Endothelial cell of umbilical vein (primary cell): ENCODE measurements at regions not wholly inside any gene's neighbourhood (a gene's known extent, or its start where the extent isn't known, plus 50 kb on each side); places are given as distances from the start of the nearest gene placed in this dataset.

Experiments used
- BruUV-seq: library from RNA; stranded (reverse); fragments of 400-500 nt; replicated peaks from 2 replicates; lab custom pipeline; 2021; lab: Mats Ljungman, UMichigan
- CTCF ChIA-PET: fragments of 300-600, 350-600 bp; sonication (Branson Sonifier 250); formaldehyde crosslinking; loops from one replicate; lab custom pipeline; 2021; ENCODE audit warnings: antibody characterized with exemption, inconsistent platforms; lab: Charles Lee
- POLR2A ChIA-PET: fragments of 300-600, 350-600 bp; sonication (Branson Sonifier 250); formaldehyde crosslinking; loops from one replicate; lab custom pipeline; 2021; ENCODE audit warnings: antibody characterized with exemption, inconsistent platforms; lab: Charles Lee
- DNase-seq: peaks from one replicate; pipeline ENCODE4 v3.0.0-alpha.2; 2011; ENCODE audit warnings: low read depth, low spot score
- FAIRE-seq: peaks from 2 replicates; lab custom pipeline; 2011; peaks lifted over from hg19 to GRCh38; lab: Jason Lieb, UNC
- H2AFZ ChIP-seq: 2 replicates; pipeline ENCODE4 v1.6.0; 2012; ENCODE audit warnings: low read depth, low read length, control low read depth, inconsistent platforms
- H3K27ac ChIP-seq: 2 replicates; pipeline ENCODE4 v1.5.1; 2011; ENCODE audit warnings: low read depth, mild to moderate bottlenecking, control low read depth, low read length, moderate library complexity; ENCODE audit not compliant: insufficient read depth
- H3K27me3 ChIP-seq, 2 experiments: 2 replicates each; pipeline versions ENCODE4 v1.6.0 to v1.6.1; 2011; ENCODE audit warnings: low read length in 2 of 2, mixed read lengths in 1 of 2; ENCODE audit not compliant: control insufficient read depth in 2 of 2, insufficient read depth in 2 of 2
- H3K36me3 ChIP-seq, 2 experiments: 2 replicates in 1 of 2; 3 replicates in 1 of 2; pipeline ENCODE4 v1.5.1; 2011; ENCODE audit warnings: low read length in 2 of 2, mild to moderate bottlenecking in 1 of 2, moderate library complexity in 1 of 2; ENCODE audit not compliant: control insufficient read depth in 2 of 2, insufficient read depth in 2 of 2; ENCODE audit errors: extremely low read depth in 1 of 2
- H3K4me1 ChIP-seq: 3 replicates; pipeline ENCODE4 v1.5.1; 2011; ENCODE audit warnings: mild to moderate bottlenecking, low read length; ENCODE audit not compliant: control insufficient read depth, insufficient read depth; ENCODE audit errors: extremely low read depth
- H3K4me2 ChIP-seq: 2 replicates; pipeline ENCODE4 v1.6.1; 2011; ENCODE audit warnings: low read length, control low read depth, mixed read lengths; ENCODE audit not compliant: insufficient read depth
- H3K4me3 ChIP-seq, 3 experiments: fragments of 200-600 bp in 1 of 3; sonication (generic), shearing (Covaris generic) in 1 of 3; replicated peaks in 1 of 3; 2 replicates each; pipeline ENCODE4 v1.5.1; 2011 to 2016; ENCODE audit warnings: control low read depth in 3 of 3, low read length in 3 of 3, mild to moderate bottlenecking in 2 of 3, inconsistent platforms in 1 of 3, low read depth in 1 of 3, moderate library complexity in 1 of 3; ENCODE audit not compliant: insufficient read depth in 1 of 3
- H3K79me2 ChIP-seq: 2 replicates; pipeline ENCODE4 v1.6.0; 2012; ENCODE audit warnings: low read length, inconsistent platforms; ENCODE audit not compliant: control insufficient read depth, insufficient read depth
- H3K9ac ChIP-seq: replicated peaks from 2 replicates; pipeline ENCODE3; 2011; ENCODE audit warnings: low read length, control low read depth; ENCODE audit not compliant: insufficient read depth; ENCODE audit errors: extremely low read depth
- H3K9me1 ChIP-seq: replicated peaks from 3 replicates; pipeline ENCODE4 v1.6.0; 2011; ENCODE audit warnings: mild to moderate bottlenecking, low read length; ENCODE audit not compliant: control insufficient read depth, insufficient read depth; ENCODE audit errors: extremely low read depth
- H3K9me3 ChIP-seq: replicated peaks from 2 replicates; pipeline ENCODE4 v1.5.1; 2012; ENCODE audit warnings: low read length, inconsistent platforms; ENCODE audit not compliant: control insufficient read depth, insufficient read depth
- H4K20me1 ChIP-seq: replicated peaks from 2 replicates; pipeline ENCODE3; 2011; ENCODE audit warnings: mild to moderate bottlenecking, low read length; ENCODE audit not compliant: control insufficient read depth, insufficient read depth; ENCODE audit errors: extremely low read depth
- CTCF ChIP-seq, 2 donors: IDR thresholded peaks; 1 replicate in 1 of 2; 2 replicates in 1 of 2; pipeline ENCODE4 v1.5.1; 2011; ENCODE audit warnings: low read length in 2 of 2, mild to moderate bottlenecking in 2 of 2, moderate library complexity in 2 of 2, control low read depth in 1 of 2, inconsistent platforms in 1 of 2, low read depth in 1 of 2; ENCODE audit not compliant: insufficient read depth in 1 of 2; ENCODE audit errors: extremely low read depth in 1 of 2
- EZH2 ChIP-seq: IDR thresholded peaks from 2 replicates; pipeline ENCODE4 v1.6.1; 2012; ENCODE audit warnings: borderline replicate concordance, low read depth, mild to moderate bottlenecking, moderate library complexity, low read length, inconsistent platforms; ENCODE audit not compliant: severe bottlenecking
- FOS ChIP-seq: IDR thresholded peaks from 2 replicates; pipeline ENCODE4 v1.6.1; 2011; ENCODE audit warnings: mild to moderate bottlenecking, low read length, moderate library complexity, borderline replicate concordance; ENCODE audit not compliant: insufficient read depth
- GATA2 ChIP-seq: IDR thresholded peaks from 2 replicates; pipeline ENCODE4 v1.7.0; 2011; ENCODE audit warnings: low read depth, mild to moderate bottlenecking, moderate library complexity, mixed read lengths, low read length; ENCODE audit not compliant: insufficient read length, insufficient read depth
- JUN ChIP-seq: IDR thresholded peaks from 2 replicates; pipeline ENCODE4 v1.6.1; 2011; ENCODE audit warnings: borderline replicate concordance, low read depth; ENCODE audit not compliant: insufficient read length, insufficient read depth
- POLR2A ChIP-seq: IDR thresholded peaks from 2 replicates; pipeline ENCODE4 v1.6.1; 2012; ENCODE audit warnings: low read depth, mild to moderate bottlenecking, control low read depth, low read length
- POLR2AphosphoS5 ChIP-seq: IDR thresholded peaks from 2 replicates; pipeline ENCODE4 v1.6.1; 2012; ENCODE audit warnings: low read depth, mild to moderate bottlenecking, control low read depth, low read length, moderate library complexity; ENCODE audit not compliant: insufficient read depth
- dilution Hi-C: fragments of 300-500 bp; cut with MboI; formaldehyde crosslinking; loops from one replicate; pipeline ENCODE4 v1.15.0; 2019; ENCODE audit warnings: low sequenced_read_pairs; ENCODE audit not compliant: extremely low pct_ligation_motif_present
- intact Hi-C: fragments of 100-400 bp; cut with micrococcal nuclease; formaldehyde crosslinking; loops from one replicate; pipeline ENCODE4 v1.10.0; 2022

DNA sequence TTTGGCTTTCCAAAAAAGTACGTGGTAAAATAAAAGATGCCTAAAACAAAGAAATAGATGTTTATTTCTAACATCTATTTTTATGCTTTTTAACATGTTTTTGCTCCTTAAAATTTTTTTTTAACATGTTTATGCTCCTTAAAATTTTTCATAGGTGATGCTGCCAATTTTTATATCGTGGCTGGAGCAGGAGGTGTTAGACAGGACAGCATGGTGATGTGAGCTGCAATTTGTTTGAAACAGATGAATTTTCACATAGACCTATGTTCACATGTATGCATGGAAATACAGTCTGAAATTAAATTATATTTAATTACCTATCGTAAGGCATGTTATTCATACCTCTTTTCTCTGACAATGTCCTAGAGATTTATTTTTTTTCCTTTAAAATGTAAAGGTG lies 784.8 kb downstream of the EPHA7 start:
- Histone ChIP-seq H3K4me1 (no peaks in the 10 kb centered on the region), H3K27me3 (no peaks in the 10 kb centered on the region), H2AFZ (no peak overlapping the region), H3K9ac (no peak overlapping the region), H3K79me2 (no peaks in the 10 kb centered on the region), H3K9me1 (no peaks in the 10 kb centered on the region), H3K27ac (no peak overlapping the region), H3K36me3 (no peaks in the 10 kb centered on the region), H3K4me2 (no peak overlapping the region), H3K9me3 (no peaks in the 10 kb centered on the region), H3K4me3 (no peak overlapping the region), H4K20me1 (no peaks in the 10 kb centered on the region)
- ChIA-PET POLR2A (no interaction called here), CTCF (no interaction called here)
- TF ChIP-seq EZH2 = no peak
- no peak for TF ChIP-seq FOS
- TF ChIP-seq GATA2 = no peak
- TF ChIP-seq CTCF (IDR thresholded peaks at IDR 0.05; ENCODE audit: extremely low read depth in 1 of 2, insufficient read depth in 1 of 2, low read depth in 1 of 2, low read length in 2 of 2) = no peak
- TF ChIP-seq JUN = no peak
- no peak for TF ChIP-seq POLR2AphosphoS5
- TF ChIP-seq POLR2A = no peak
- intact Hi-C loops = no loop called here
- FAIRE-seq = no peak
- DNase-seq = no peak
- dilution Hi-C loops = no loop called here
- BruUV-seq = no TSS peak
